GM19099 (cell line): ENCODE measurements at regions not wholly inside any gene's neighbourhood (a gene's known extent, or its start where the extent isn't known, plus 50 kb on each side); places are given as distances from the start of the nearest gene placed in this dataset.

Source experiments
- POLR2A ChIP-seq: IDR thresholded peaks from 3 replicates; pipeline ENCODE4 v1.6.1; 2011; ENCODE audit warnings: low read depth; ENCODE audit not compliant: insufficient read length; ENCODE audit errors: extremely low read depth

GRCh38 chr19:29106346-29106885 lies 106.5 kb downstream of the UQCRFS1 start:
- no peak for TF ChIP-seq POLR2A

DNA sequence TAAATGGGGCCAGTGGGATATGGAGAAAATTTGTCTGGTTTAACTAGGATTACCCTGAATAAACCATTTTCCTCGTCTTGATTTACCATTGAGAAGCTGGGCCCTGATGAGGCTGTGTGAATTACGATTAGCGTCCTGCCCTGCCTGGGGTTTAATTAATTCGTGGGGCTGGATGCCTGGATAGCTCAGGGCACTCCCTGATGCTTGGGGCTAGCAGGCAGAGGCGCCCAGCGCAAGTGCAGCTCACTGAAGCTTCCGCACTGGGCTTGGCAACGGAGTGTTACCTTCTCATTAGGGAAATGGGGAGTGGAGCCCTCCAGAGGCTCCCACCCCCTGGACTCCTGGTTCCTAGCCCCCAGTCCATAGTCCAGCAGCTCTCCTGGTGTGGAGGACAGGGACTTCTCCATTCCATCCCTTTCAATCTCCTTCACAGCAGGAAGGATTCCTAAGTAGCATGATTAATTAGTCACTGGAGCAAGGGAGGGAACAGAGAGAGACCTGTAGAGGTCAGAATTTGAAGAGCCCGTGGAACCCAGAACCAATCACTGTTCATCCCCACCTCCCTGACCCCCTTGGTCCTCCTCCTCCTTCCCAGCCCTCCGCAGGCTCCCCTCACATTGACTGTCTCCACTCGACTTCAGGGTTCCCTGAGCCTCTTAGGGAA lies 107.2 kb downstream of the UQCRFS1 start:
- no peak for TF ChIP-seq POLR2A

- TF ChIP-seq POLR2A: no peak
These were observed 108.2 kb downstream of the UQCRFS1 start for GRCh38 chr19:29104605-29105241.

DNA sequence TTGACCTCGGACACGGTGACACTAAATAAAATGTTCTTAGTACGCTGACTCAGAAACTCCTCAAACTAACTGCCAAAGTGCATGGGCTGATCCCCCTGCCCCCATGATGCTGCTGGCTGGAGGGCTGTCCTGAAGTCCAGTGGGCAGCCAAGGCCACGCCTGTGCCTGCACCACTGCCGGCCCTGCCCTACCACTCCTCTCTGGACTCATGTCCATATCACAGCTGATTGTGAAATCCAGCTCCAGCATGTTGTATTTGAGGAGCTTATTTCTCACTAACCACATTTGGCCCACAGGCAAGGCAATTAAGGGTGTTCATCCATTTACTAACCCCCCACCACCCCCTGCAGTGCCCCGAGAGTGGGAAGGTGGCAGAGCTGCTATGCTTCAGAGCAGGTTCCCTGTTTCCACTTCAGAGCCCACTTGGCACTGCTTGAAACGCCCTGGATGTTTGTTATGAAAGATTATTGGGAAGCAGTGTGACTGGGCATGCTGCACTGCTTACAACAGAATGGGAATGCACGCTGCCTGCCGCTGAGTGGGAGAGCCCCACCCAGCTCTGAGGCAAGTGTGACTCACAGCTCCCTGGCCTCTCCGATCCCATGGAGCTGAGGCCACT lies 114.0 kb downstream of the UQCRFS1 start:
- no peak for TF ChIP-seq POLR2A

GRCh38 chr19:29098091-29098490 lies 114.9 kb downstream of the UQCRFS1 start:
- no peak for TF ChIP-seq POLR2A

DNA sequence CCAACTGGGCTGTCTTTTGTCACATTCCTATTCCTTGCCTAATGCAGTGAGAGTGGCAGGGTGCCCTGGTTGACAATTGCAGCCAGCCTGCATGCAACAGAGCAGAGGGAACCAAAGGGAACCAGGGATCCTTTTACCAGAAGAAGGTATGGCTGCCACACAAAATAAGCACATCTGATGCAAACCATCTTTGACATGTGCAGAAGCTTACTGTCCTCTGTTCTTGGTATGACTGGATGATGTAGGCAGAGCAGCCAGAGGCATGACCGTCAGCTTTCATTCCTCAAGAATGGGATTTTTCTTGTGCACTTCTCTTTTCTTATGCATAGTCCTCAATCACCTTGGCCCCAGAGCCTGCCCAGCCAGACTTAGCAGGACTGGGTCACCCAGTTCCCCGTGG lies 116.1 kb downstream of the UQCRFS1 start:
- no peak for TF ChIP-seq POLR2A

DNA sequence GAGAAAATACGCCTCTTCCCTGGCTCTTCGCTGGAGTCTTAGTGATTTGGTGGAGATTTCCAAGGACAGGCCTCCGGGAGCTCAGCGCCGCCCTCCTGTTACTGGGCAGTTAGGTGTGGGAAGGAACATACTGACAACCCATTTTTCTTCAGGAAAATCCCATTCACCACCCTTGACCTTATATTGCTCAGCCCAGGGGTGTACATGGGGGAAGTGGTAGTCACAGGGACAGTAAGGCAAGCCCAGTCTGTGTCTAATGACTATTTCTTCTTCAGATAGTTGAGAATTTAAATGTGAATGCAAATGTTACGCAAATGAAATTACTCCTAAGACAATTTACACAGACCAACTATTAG lies 119.4 kb downstream of the UQCRFS1 start:
- no peak for TF ChIP-seq POLR2A

DNA sequence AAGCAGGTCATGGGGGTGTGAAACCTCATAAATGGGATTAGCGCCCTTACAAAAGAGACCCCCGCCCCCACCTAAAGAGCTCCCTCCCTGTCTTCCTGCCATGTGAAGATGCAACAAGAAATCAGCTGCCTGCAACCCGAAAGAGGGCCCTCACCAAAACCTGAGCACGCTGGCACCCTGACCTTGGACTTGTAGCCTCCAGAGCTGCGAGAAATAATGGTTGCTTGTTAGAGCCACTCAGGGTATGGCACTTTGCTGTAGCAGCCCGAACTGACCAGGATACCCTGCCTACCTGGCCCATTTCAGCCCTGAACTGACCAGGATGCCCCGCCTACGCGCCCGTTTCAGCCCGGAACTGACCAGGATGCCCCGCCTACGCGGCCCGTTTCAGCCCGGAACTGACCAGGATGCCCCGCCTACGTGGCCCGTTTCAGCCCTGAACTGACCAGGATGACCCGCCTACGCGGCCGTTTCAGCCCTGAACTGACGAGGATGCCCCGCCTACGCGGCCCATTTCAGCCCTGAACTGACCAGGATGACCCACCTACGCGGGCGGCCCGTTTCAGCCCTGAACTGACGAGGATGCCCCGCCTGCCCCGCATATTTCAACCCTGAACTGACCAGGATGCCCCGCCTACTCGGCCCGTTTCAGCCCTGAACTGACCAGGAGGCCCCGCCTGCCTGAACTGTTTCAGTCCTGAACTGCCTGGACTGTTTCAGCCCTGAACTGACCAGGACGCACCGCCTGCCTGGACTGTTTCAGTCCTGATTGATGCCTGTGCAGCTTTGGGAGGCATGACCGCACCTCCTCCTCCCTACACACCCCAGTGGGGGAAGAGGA lies 120.0 kb downstream of the UQCRFS1 start:
- no peak for TF ChIP-seq POLR2A

GRCh38 chr19:29090783-29091526 lies 122.0 kb downstream of the UQCRFS1 start:
- TF ChIP-seq POLR2A: no peak

GRCh38 chr19:29089315-29089870 lies 123.6 kb downstream of the UQCRFS1 start:
- no peak for TF ChIP-seq POLR2A

GRCh38 chr19:29088761-29089160 lies 124.2 kb downstream of the UQCRFS1 start:
- TF ChIP-seq POLR2A: no peak

- TF ChIP-seq POLR2A: no peak
These were observed 126.3 kb downstream of the UQCRFS1 start for GRCh38 chr19:29086646-29087045.

DNA sequence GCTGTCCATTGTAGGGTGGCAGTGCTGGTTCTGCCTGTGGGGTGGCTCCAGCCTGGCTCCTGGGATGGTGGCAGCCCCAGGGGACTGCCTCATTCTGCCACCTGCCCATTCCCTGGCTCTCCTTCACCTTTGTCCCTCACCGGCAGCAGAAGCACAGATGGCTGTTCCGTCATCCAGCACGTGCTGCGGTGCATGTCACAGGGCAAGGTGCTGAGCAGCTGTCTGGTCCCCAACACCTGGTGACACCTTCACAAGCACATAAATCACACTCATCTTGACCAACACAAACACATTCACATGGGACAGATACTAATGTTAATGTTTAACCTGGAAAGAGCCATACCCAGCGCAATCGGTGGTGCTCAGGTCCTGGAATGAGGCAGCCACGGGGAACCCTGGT lies 126.8 kb downstream of the UQCRFS1 start:
- no peak for TF ChIP-seq POLR2A

- no peak for TF ChIP-seq POLR2A
These were observed 127.3 kb downstream of the UQCRFS1 start for GRCh38 chr19:29085630-29086029.
